Suprapubic skin (tissue), 4 donors: ENCODE measurements at regions not wholly inside any gene's neighbourhood (a gene's known extent, or its start where the extent isn't known, plus 50 kb on each side); places are given as distances from the start of the nearest gene placed in this dataset.
A peak's percentile ranks its signal among the peaks of the same experiment; 100 is the strongest.

Experiments used
- DNase-seq, 2 donors: peaks; one replicate each; pipeline ENCODE4 v3.0.0-alpha.2; 2019; ENCODE audit warnings: low spot score in 2 of 2
- H3K27ac ChIP-seq: fragments of 200-600 bp; sonication (generic); one replicate; pipeline ENCODE4 v1.5.1; 2019
- H3K27me3 ChIP-seq: fragments of 200-600 bp; sonication (generic); one replicate; pipeline ENCODE4 v1.5.1; 2019
- H3K36me3 ChIP-seq: fragments of 200-600 bp; sonication (generic); one replicate; pipeline ENCODE4 v1.5.1; 2019
- H3K4me1 ChIP-seq: fragments of 200-600 bp; sonication (generic); one replicate; pipeline ENCODE4 v1.5.1; 2019
- H3K4me3 ChIP-seq: fragments of 200-600 bp; sonication (generic); one replicate; pipeline ENCODE4 v1.5.1; 2019; ENCODE audit warnings: mild to moderate bottlenecking
- H3K9me3 ChIP-seq: fragments of 200-600 bp; sonication (generic); one replicate; pipeline ENCODE4 v1.5.1; 2019
- CTCF ChIP-seq, 2 donors: fragments of 200-600 bp in 1 of 2; fragments of 450-650 bp in 1 of 2; sonication (generic) in 1 of 2; IDR thresholded peaks; one replicate each; pipeline ENCODE4 v1.5.1; 2016 to 2019; ENCODE audit warnings: antibody characterized with exemption in 2 of 2, mild to moderate bottlenecking in 1 of 2, moderate library complexity in 1 of 2
- EP300 ChIP-seq: sonication (generic); formaldehyde crosslinking; IDR thresholded peaks from one replicate; pipeline ENCODE4 v1.6.1; 2017; ENCODE audit warnings: antibody characterized with exemption
- POLR2A ChIP-seq, 2 donors: fragments of 450-650 bp; IDR thresholded peaks; one replicate each; pipeline ENCODE4 v1.6.1; 2017; ENCODE audit warnings: antibody characterized with exemption in 2 of 2, mild to moderate bottlenecking in 2 of 2, moderate library complexity in 2 of 2
- POLR2AphosphoS5 ChIP-seq, 3 donors: sonication (generic); formaldehyde crosslinking; IDR thresholded peaks; one replicate each; pipeline ENCODE4 v1.6.1; 2017; ENCODE audit warnings: antibody characterized with exemption in 3 of 3
- WGBS: methylation state at CpG from one replicate; pipeline ENCODE4 v1.1.5; 2018; 5-methylcytosine and 5-hydroxymethylcytosine counted together

GRCh38 chr12:97899529-97899928, 436.9 kb downstream of the RMST start:
- Histone ChIP-seq H3K27ac (no peak overlapping the region), H3K4me1 (no peaks in the 10 kb centered on the region), H3K27me3 (no peaks in the 10 kb centered on the region), H3K36me3 (no peaks in the 10 kb centered on the region), H3K9me3 (no peaks in the 10 kb centered on the region), H3K4me3 (no peak overlapping the region)
- TF ChIP-seq EP300, result no peak
- TF ChIP-seq POLR2A (IDR thresholded peaks at IDR 0.05), result no peak
- no peak for TF ChIP-seq POLR2AphosphoS5 (IDR thresholded peaks at IDR 0.05)
- DNase-seq, result no peak

GRCh38 chr12:97899956-97900355, 437.4 kb downstream of the RMST start:
- WGBS, result 44% methylated on average over 1 of the region's 1 CpG
- Histone ChIP-seq H3K27ac (no peak overlapping the region), H3K4me1 (no peaks in the 10 kb centered on the region), H3K4me3 (no peak overlapping the region), H3K9me3 (no peaks in the 10 kb centered on the region), H3K27me3 (no peaks in the 10 kb centered on the region), H3K36me3 (no peaks in the 10 kb centered on the region)
- TF ChIP-seq CTCF (IDR thresholded peaks at IDR 0.05) (no peak), EP300 (no peak), POLR2A (IDR thresholded peaks at IDR 0.05) (no peak), POLR2AphosphoS5 (IDR thresholded peaks at IDR 0.05) (no peak)
- no peak for DNase-seq

- Histone ChIP-seq H3K4me1 (no peaks in the 10 kb centered on the region), H3K27me3 (no peaks in the 10 kb centered on the region), H3K4me3 (no peak overlapping the region), H3K36me3 (no peaks in the 10 kb centered on the region), H3K9me3 (no peaks in the 10 kb centered on the region), H3K27ac (no peak overlapping the region)
- DNase-seq, result no peak
- 82% methylated on average over 4 of the region's 4 CpGs for WGBS
- TF ChIP-seq CTCF (IDR thresholded peaks at IDR 0.05) (no peak), EP300 (no peak), POLR2AphosphoS5 (IDR thresholded peaks at IDR 0.05) (no peak), POLR2A (IDR thresholded peaks at IDR 0.05) (no peak)
Measured at GRCh38 chr12:97903356-97903755, 440.8 kb downstream of the RMST start.

GRCh38 chr12:97907504-97907903, 444.9 kb downstream of the RMST start:
- Histone ChIP-seq H3K36me3 (no peaks in the 10 kb centered on the region), H3K9me3 (no peaks in the 10 kb centered on the region), H3K4me1 (no peaks in the 10 kb centered on the region), H3K27ac (no peak overlapping the region), H3K27me3 (no peaks in the 10 kb centered on the region), H3K4me3 (no peak overlapping the region)
- no peak for DNase-seq
- TF ChIP-seq POLR2AphosphoS5 (IDR thresholded peaks at IDR 0.05), result no peak

- Histone ChIP-seq H3K4me3 (no peak overlapping the region), H3K4me1 (no peaks in the 10 kb centered on the region), H3K9me3 (no peaks in the 10 kb centered on the region), H3K27me3 (no peaks in the 10 kb centered on the region), H3K27ac (no peak overlapping the region), H3K36me3 (no peaks in the 10 kb centered on the region)
- DNase-seq, result no peak
- WGBS, result 90% methylated on average over 3 of the region's 3 CpGs
- TF ChIP-seq POLR2AphosphoS5 (IDR thresholded peaks at IDR 0.05) (no peak), EP300 (no peak)
Measured at GRCh38 chr12:97910559-97910958, 448.0 kb downstream of the RMST start.

GRCh38 chr12:97912943-97913342, 450.3 kb downstream of the RMST start:
- H3K27me3 ChIP-seq, result no peaks in the 10 kb centered on the region
- no peak overlapping the region for H3K4me3 ChIP-seq
- no peaks in the 10 kb centered on the region for H3K4me1 ChIP-seq
- DNase-seq, result peak in 1 of 2 donors; percentile 59
- TF ChIP-seq POLR2AphosphoS5 (IDR thresholded peaks at IDR 0.05) (no peak), EP300 (no peak), CTCF (IDR thresholded peaks at IDR 0.05) (no peak), POLR2A (IDR thresholded peaks at IDR 0.05) (no peak)
- H3K36me3 ChIP-seq, result no peaks in the 10 kb centered on the region
- H3K27ac ChIP-seq, result no peak overlapping the region
- no peaks in the 10 kb centered on the region for H3K9me3 ChIP-seq
- WGBS, result 39% methylated on average over 2 of the region's 2 CpGs

GRCh38 chr12:97921979-97922722, 459.5 kb downstream of the RMST start:
- WGBS, result 68% methylated on average over 1 of the region's 1 CpG
- H3K27ac ChIP-seq, result peak overlapping the region; percentile 78

More at GRCh38 chr12:97921979-97922722, 459.5 kb downstream of the RMST start:
- no peak for DNase-seq
- Histone ChIP-seq H3K27me3 (no peaks in the 10 kb centered on the region), H3K9me3 (no peaks in the 10 kb centered on the region), H3K4me3 (no peak overlapping the region), H3K4me1 (no peaks in the 10 kb centered on the region), H3K36me3 (no peaks in the 10 kb centered on the region)
- TF ChIP-seq POLR2AphosphoS5 (IDR thresholded peaks at IDR 0.05), result no peak
- TF ChIP-seq CTCF (IDR thresholded peaks at IDR 0.05), result no peak
- no peak for TF ChIP-seq EP300
- no peak for TF ChIP-seq POLR2A (IDR thresholded peaks at IDR 0.05)
